ENCODE measurements at regions not wholly inside any gene's neighbourhood (a gene's known extent, or its start where the extent isn't known, plus 50 kb on each side); places are given as distances from the start of the nearest gene placed in this dataset.
"Not testable (repeated sequence)": the region's sequence is repeated elsewhere in the genome, so short reads cannot be mapped to it uniquely, and the experiment has no call there.

DNA sequence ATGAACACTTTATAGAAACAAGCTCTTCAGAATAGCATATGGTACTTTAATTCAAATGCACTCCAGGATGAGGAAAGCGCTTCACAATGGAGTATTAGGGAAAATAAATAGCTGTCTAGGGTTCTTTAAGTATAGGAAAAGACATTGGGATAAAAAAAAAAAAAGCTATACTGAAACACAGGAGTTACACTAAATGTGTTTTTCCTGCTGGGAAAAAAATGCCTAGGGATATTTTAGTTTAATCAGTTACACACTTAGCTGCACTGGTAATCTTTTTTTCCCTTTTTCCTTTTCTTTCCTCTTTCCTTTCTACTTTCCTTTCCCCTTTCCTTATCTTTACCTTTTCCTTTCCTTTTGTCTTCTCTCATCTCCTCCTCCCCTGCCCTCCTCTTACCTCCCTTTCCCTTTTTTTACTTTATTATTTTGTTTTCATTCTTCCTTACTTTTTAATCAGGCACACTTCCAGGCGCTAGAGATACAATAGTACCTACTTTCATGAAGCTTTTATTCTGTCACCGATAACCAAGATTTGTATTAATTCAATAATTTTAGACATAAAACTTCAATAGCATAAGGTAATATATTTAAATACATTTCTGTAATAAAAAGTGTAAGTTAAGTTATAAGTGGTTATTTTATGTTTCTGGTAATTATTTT, 758.7 kb downstream of the CDH18 start:
- Histone ChIP-seq H3K27me3 (no peaks in the 10 kb centered on the region), H3K36me3 (no peaks in the 10 kb centered on the region), H3K9me3 (no peaks in the 10 kb centered on the region), H3K27ac (no peak overlapping the region), H3K4me1 (no peaks in the 10 kb centered on the region), H3K4me3 (no peak overlapping the region)
- FAIRE-seq (no peak), DNase-seq (no peak), ATAC-seq (no peak)
- intact Hi-C loops (cut with DNase I) = no loop called here
- 91 to 95% methylated on average over 3 of the region's 3 CpGs for WGBS, 2 donors
- TF ChIP-seq, protein P1, sequence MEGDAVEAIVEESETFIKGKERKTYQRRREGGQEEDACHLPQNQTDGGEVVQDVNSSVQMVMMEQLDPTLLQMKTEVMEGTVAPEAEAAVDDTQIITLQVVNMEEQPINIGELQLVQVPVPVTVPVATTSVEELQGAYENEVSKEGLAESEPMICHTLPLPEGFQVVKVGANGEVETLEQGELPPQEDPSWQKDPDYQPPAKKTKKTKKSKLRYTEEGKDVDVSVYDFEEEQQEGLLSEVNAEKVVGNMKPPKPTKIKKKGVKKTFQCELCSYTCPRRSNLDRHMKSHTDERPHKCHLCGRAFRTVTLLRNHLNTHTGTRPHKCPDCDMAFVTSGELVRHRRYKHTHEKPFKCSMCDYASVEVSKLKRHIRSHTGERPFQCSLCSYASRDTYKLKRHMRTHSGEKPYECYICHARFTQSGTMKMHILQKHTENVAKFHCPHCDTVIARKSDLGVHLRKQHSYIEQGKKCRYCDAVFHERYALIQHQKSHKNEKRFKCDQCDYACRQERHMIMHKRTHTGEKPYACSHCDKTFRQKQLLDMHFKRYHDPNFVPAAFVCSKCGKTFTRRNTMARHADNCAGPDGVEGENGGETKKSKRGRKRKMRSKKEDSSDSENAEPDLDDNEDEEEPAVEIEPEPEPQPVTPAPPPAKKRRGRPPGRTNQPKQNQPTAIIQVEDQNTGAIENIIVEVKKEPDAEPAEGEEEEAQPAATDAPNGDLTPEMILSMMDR (IDR thresholded peaks at IDR 0.05) = no peak

DNA sequence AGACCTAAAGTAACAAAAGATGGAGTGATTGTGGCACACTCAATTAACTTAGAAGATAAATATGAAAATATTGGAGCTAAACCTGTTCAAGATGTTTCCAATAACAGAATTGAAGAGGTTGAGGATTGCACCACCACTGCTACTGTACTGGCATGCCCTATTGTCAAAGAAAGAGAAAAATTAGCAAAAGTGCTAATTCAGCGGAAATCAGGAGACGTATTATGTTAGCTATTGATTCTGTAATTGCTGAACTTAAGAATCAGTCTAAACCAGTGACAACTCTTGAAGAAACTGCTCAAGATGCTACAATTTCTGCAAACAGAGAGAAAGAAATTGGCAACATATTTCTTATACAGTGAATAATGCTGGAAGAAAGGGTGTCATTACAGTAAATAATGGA, 754.4 kb downstream of the CDH18 start:
- no peak for ATAC-seq
- no peak for DNase-seq
- intact Hi-C loops (cut with DNase I) = no loop called here
- H3K27me3 ChIP-seq = no peaks in the 10 kb centered on the region
- TF ChIP-seq, protein P1 (IDR thresholded peaks at IDR 0.05) = no peak
- H3K9me3 ChIP-seq = no peaks in the 10 kb centered on the region
- no peaks in the 10 kb centered on the region for H3K36me3 ChIP-seq
- no peak overlapping the region for H3K4me3 ChIP-seq
- no peaks in the 10 kb centered on the region for H3K4me1 ChIP-seq
- WGBS, 2 donors = 95 to 96% methylated on average over 2 of the region's 2 CpGs
- FAIRE-seq = no peak
- H3K27ac ChIP-seq = no peak overlapping the region

DNA sequence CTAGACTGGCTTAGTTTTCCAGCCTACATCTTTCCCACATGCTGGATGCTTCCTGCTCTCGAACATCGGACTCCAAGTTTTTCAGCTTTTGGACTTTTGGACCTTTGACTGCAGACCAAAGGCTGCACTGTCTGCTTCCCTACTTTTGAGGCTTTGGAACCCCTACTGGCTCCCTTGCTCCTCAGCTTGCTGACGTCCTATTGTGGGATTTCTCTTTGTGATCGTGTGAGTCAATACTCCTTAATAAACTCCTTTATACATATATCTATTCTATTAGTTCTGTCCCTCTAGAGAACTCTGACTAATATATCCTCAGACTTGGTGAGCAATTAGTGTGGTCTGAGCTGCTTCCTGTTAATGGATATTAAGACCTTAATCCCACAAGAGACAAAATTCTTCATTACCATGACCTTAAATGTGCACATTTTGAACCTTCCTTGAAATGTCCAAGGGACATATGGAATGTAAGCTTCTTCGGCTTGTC, 752.9 kb downstream of the CDH18 start:
- ATAC-seq (no peak), FAIRE-seq (no peak)

DNA sequence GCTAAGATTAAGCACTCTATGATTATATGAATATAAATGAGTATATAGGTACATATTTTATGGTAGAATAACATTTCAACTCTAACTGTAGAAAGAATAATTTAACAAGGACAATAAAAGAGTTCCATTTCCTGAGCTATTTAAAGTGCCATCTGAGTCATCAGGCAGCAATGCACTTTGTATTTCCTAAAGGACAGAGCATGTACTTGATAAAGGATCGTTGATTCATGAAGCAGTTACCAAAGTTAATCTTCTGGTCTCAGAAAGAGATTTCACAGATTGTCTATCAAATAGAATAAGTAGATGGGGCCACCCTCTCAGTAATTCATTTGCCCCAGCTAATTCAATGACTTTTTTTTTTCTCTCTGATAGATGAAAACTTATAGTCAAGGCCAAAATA, 747.8 kb downstream of the CDH18 start:
- Histone ChIP-seq H3K9me3 (no peaks in the 10 kb centered on the region), H3K4me3 (no peak overlapping the region), H3K4me1 (no peaks in the 10 kb centered on the region), H3K27me3 (no peaks in the 10 kb centered on the region), H3K36me3 (no peaks in the 10 kb centered on the region), H3K27ac (no peak overlapping the region)
- FAIRE-seq = no peak
- ATAC-seq = no peak
- WGBS, 2 donors = 33 to 39% methylated on average over 1 of the region's 1 CpG
- DNase-seq = no peak
- intact Hi-C loops (cut with DNase I) = no loop called here
- TF ChIP-seq, protein P1 (IDR thresholded peaks at IDR 0.05) = no peak

More for the DNA sequence above, 752.9 kb downstream of the CDH18 start:
- no peaks in the 10 kb centered on the region for H3K4me1 ChIP-seq
- TF ChIP-seq, protein P1 (IDR thresholded peaks at IDR 0.05) = no peak
- H3K4me3 ChIP-seq = no peak overlapping the region
- H3K27me3 ChIP-seq = no peaks in the 10 kb centered on the region
- intact Hi-C loops (cut with DNase I) = no loop called here
- WGBS, 2 donors = 54 to 56% methylated on average over 5 of the region's 5 CpGs
- H3K36me3 ChIP-seq = no peaks in the 10 kb centered on the region
- DNase-seq = no peak
- no peaks in the 10 kb centered on the region for H3K9me3 ChIP-seq
- no peak overlapping the region for H3K27ac ChIP-seq

DNA sequence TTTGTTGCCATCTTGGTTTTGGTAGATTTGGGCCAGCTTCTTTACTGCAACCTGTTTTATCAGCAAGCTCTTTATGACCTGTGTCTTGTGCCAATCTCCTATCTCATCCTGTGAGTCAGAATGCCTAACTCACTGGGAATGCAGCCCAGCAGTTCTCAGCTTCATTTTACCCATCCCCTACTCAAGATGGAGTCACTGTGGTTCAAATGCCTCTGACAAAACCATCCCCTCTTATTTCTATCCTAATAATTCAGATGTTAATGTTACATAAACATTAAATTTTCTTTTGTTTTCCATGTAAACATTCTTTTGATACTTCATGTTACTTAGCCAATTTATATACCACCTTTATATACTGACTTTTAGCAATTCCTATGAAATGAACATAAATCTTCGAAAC, 746.3 kb downstream of the CDH18 start:
- WGBS, 2 donors = 80 to 88% methylated on average over 1 of the region's 1 CpG
- no peaks in the 10 kb centered on the region for H3K27me3 ChIP-seq
- TF ChIP-seq, protein P1 (IDR thresholded peaks at IDR 0.05) = no peak

DNA sequence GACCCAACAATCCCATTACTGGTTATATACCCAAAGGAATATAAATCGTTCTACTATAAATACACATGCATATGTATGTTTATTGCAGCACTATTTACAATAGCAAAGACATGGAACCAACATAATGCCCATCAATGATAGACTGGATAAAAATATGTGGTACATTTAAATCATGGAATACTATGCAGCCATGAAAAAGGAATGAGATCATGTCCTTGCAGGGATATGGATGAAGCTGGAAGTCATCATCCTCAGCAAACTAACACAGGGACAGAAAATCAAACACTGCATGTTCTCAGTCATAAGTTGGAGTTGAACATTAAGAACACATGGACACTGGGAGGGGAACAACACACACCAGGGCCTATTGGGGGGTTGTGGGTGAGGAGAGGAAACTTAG, 741.8 kb downstream of the CDH18 start:
- H3K27ac ChIP-seq; ATAC-seq; FAIRE-seq; H3K27me3 ChIP-seq; intact Hi-C loops (cut with DNase I); H3K9me3 ChIP-seq; DNase-seq; H3K36me3 ChIP-seq; H3K4me1 ChIP-seq; H3K4me3 ChIP-seq: not testable (repeated sequence)
- 75 to 87% methylated on average over 1 of the region's 1 CpG for WGBS, 2 donors

More for the DNA sequence above, 746.3 kb downstream of the CDH18 start:
- no peak for DNase-seq
- no peak for ATAC-seq
- Histone ChIP-seq H3K36me3 (no peaks in the 10 kb centered on the region), H3K4me1 (no peaks in the 10 kb centered on the region), H3K9me3 (no peaks in the 10 kb centered on the region), H3K27ac (no peak overlapping the region), H3K4me3 (no peak overlapping the region)
- intact Hi-C loops (cut with DNase I) = no loop called here
- FAIRE-seq = no peak
